ENCODE measurements at regions not wholly inside any gene's neighbourhood (a gene's known extent, or its start where the extent isn't known, plus 50 kb on each side); places are given as distances from the start of the nearest gene placed in this dataset.

DNA sequence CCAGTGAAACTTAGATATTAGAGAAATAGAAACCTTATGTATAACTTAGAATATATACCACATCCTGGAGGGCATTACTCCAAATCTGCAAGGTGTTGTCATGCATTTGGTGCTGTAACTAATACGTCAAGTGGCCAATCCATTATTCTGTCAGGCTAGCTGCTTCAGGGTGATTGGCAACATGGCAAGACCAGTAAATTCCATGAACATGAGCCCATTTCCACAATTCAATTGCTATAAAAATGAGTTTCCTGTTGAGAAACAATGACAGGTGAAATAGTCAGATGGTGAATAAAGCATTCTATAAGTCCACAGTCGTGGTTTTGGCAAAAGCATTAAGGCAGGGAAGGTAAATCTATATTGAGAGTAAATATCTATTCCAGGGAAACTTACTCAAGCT, 566.0 kb downstream of the ADGRL2 start:
- no peak for TF ChIP-seq POLR2AphosphoS5 (IDR thresholded peaks at IDR 0.05; ENCODE audit: low read depth, low read length)
- no peak for TF ChIP-seq TAF1 (IDR thresholded peaks at IDR 0.05; ENCODE audit: borderline replicate concordance, insufficient read depth, low read length)

DNA sequence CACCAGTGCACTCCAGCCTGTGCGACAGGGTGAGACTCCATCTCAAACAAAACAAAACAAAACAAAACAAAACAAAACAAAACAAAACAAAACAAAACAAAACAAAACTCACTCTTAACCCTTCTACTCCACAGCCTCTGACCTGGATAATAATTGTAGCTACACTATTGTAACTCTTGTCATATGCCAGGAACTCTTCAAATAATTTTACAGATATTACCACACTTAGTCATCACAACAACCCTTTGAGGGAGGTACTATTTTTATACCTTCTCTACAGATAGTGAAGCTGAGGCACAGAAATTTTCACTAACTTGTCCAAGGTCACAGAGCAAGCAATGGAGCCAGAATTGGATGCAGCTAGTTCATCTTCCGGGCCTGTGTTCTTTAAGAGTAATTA, 547.8 kb downstream of the ADGRL2 start:
- TF ChIP-seq SIN3A (IDR thresholded peaks at IDR 0.05; ENCODE audit: borderline replicate concordance, insufficient read depth, low read length) (no peak), TAF1 (IDR thresholded peaks at IDR 0.05; ENCODE audit: borderline replicate concordance, insufficient read depth, low read length) (no peak), FOXP2 (optimal IDR thresholded peaks at IDR 0.05; ENCODE audit: borderline replicate concordance, extremely low read depth, extremely low read length, insufficient read depth) (no peak), POLR2AphosphoS5 (IDR thresholded peaks at IDR 0.05; ENCODE audit: low read depth, low read length) (no peak)
- TF ChIP-seq, protein P1, sequence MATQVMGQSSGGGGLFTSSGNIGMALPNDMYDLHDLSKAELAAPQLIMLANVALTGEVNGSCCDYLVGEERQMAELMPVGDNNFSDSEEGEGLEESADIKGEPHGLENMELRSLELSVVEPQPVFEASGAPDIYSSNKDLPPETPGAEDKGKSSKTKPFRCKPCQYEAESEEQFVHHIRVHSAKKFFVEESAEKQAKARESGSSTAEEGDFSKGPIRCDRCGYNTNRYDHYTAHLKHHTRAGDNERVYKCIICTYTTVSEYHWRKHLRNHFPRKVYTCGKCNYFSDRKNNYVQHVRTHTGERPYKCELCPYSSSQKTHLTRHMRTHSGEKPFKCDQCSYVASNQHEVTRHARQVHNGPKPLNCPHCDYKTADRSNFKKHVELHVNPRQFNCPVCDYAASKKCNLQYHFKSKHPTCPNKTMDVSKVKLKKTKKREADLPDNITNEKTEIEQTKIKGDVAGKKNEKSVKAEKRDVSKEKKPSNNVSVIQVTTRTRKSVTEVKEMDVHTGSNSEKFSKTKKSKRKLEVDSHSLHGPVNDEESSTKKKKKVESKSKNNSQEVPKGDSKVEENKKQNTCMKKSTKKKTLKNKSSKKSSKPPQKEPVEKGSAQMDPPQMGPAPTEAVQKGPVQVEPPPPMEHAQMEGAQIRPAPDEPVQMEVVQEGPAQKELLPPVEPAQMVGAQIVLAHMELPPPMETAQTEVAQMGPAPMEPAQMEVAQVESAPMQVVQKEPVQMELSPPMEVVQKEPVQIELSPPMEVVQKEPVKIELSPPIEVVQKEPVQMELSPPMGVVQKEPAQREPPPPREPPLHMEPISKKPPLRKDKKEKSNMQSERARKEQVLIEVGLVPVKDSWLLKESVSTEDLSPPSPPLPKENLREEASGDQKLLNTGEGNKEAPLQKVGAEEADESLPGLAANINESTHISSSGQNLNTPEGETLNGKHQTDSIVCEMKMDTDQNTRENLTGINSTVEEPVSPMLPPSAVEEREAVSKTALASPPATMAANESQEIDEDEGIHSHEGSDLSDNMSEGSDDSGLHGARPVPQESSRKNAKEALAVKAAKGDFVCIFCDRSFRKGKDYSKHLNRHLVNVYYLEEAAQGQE (IDR thresholded peaks at IDR 0.05; ENCODE audit: insufficient read depth in 1 of 2, low read depth in 2 of 2, low read length in 2 of 2): no peak

DNA sequence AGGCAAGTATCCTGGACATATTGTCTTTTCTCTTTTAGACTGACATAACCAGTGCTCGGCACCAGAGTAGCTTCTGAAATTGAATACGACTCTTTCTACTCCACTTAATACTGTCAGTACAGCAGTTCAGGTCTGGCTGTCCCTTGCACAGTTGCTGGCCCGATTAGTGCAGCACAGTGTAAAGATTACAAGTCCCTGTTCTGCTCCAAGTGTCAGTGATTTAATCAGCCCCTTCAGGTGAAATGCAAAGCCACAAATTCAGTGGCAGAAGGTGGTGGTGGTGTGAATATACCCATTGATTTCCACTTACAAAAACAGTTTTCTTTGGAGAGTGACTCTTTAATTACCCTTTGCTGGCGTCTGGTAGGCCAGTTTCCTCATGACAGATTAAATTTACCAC, 545.4 kb downstream of the ADGRL2 start:
- no peak for TF ChIP-seq POLR2AphosphoS5 (IDR thresholded peaks at IDR 0.05; ENCODE audit: low read depth, low read length)
- TF ChIP-seq SIN3A (IDR thresholded peaks at IDR 0.05; ENCODE audit: borderline replicate concordance, insufficient read depth, low read length): no peak
- TF ChIP-seq TAF1 (IDR thresholded peaks at IDR 0.05; ENCODE audit: borderline replicate concordance, insufficient read depth, low read length): no peak
- TF ChIP-seq, protein P1 (IDR thresholded peaks at IDR 0.05; ENCODE audit: insufficient read depth in 1 of 2, low read depth in 2 of 2, low read length in 2 of 2): no peak
- no peak for TF ChIP-seq FOXP2 (optimal IDR thresholded peaks at IDR 0.05; ENCODE audit: borderline replicate concordance, extremely low read depth, extremely low read length, insufficient read depth)

DNA sequence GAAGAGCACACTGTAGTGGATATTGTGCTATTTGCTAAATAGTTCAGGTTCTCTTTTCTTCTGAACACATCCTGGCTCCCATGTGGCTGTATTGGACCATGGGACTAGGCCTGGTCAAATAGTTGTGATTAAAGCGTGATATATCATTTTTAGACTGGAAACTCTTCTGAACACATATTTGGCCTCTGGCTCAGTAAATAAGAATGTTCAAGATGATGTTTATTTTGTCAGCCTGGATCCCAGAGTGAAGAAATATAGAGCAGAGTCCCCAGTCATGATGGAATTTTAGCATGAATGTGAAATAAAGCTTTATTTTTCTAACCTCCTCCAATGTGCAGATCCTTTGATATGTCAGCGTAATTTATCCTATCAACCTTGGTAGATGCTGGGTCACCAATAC, 542.6 kb downstream of the ADGRL2 start:
- TF ChIP-seq TAF1 (IDR thresholded peaks at IDR 0.05; ENCODE audit: borderline replicate concordance, insufficient read depth, low read length): no peak

DNA sequence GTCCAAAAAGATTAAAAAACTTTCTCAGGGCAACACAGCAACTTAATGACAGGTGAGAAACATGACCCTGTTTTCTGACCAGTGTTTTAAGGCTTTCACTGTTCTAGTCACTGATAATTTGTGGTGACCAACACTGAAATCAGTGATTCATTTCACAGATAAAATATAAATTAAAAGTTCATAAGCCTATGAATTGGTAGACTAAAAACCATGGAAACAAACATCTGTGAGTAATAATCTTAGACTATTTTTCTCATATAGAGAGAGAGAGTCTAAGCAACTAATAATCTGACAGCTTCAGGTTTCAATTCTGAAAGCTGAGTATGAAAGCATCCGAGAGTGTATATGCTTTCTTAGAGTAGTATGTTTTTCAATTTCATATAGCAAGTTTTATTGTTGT, 536.9 kb downstream of the ADGRL2 start:
- TF ChIP-seq, protein P1 (IDR thresholded peaks at IDR 0.05; ENCODE audit: insufficient read depth in 1 of 2, low read depth in 2 of 2, low read length in 2 of 2): no peak
- TF ChIP-seq POLR2AphosphoS5 (IDR thresholded peaks at IDR 0.05; ENCODE audit: low read depth, low read length) (no peak), TAF1 (IDR thresholded peaks at IDR 0.05; ENCODE audit: borderline replicate concordance, insufficient read depth, low read length) (no peak), SIN3A (IDR thresholded peaks at IDR 0.05; ENCODE audit: borderline replicate concordance, insufficient read depth, low read length) (no peak), FOXP2 (optimal IDR thresholded peaks at IDR 0.05; ENCODE audit: borderline replicate concordance, extremely low read depth, extremely low read length, insufficient read depth) (no peak)

DNA sequence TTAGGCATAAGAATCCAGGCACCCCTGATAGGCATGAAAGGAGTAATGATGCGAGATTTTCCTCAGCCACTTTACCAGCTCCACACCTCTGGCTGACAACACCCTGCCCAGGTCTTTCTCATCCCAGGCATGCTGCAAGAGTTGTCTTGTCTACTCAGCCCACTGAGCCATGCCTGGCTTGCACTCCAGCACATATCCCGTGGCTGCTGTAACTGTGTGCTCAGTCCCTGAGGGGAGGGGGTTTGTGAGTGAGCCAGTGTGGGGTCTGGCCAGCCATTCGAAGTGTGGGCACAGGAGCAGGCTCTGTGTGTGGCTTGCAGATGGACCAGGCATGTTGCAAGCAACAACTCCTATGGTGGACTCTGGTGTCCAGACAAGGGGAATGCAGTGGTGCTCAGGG, 529.6 kb downstream of the ADGRL2 start:
- TF ChIP-seq POLR2AphosphoS5 (IDR thresholded peaks at IDR 0.05; ENCODE audit: low read depth, low read length) (no peak), FOXP2 (optimal IDR thresholded peaks at IDR 0.05; ENCODE audit: borderline replicate concordance, extremely low read depth, extremely low read length, insufficient read depth) (no peak)
- TF ChIP-seq, protein P1 (IDR thresholded peaks at IDR 0.05; ENCODE audit: insufficient read depth in 1 of 2, low read depth in 2 of 2, low read length in 2 of 2): no peak
